Activated CD8-positive, alpha-beta memory T cell treated with anti-CD3 and anti-CD28 coated beads for 24 hours (primary cell): ENCODE measurements at regions not wholly inside any gene's neighbourhood (a gene's known extent, or its start where the extent isn't known, plus 50 kb on each side); places are given as distances from the start of the nearest gene placed in this dataset.

Source experiments
- DNase-seq: peaks from one replicate; pipeline ENCODE4 v3.0.0-alpha.2; 2020

- DNase-seq = no peak
Observed at GRCh38 chr1:229070168-229070567, 200.7 kb upstream of the RAB4A start.

DNA sequence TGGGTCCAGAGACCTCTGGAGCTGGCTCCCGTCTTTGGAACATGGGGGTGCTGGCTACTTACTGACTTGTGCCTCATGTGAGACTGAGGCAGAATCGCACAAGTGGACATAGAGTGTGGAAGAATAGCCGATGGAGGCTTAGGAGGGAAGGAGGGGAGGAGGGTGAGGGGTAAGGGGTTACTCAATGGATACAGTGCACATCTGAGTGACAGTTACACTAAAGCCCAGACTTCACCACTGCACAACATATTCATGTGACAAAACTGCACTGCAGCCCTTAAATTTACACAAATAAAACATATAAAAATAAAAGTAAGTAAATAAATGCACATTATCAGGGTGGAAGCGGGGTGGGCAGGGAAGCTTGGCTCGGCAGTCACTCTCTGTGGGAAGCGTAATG is 197.7 kb upstream of the RAB4A start:
- DNase-seq = no peak

GRCh38 chr1:229075217-229075616 is 195.7 kb upstream of the RAB4A start:
- no peak for DNase-seq

DNA sequence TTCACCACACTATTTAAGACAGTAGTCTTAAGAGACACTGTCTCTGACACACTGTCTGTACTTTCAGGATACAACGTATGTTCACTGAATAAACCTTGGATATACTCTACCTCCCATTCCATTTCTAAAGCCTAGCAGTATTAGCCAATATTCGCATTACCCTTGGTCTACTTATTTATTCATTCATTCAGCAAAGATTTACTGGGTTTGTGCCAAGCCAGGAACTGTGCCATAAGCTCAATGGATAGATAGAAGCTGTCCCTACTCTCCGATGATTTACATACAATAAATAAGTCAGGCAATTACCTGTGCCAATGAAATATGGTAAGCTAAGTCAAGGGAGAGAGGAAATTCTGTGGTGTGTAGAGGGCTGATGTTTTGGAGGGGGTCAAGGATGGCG is 195.2 kb upstream of the RAB4A start:
- no peak for DNase-seq

DNA sequence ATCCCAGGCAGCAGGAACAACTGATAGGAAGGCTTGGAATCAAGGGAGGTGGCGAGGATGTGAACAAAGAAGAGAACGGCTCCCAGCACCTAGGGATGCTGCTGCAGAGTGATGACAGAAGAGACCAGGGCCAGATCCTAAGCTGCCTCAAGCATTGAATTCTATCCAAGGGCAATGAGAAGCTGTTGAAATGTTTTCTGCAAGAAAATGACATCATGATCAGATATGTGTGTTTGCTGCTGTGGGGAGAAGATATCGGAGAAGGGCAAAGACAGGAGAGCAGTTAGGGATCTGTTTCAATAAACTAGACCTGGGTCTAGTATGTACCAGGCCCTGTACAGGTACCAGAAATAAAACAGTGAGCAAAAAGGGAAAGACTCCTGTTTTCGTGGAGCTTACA is 194.7 kb upstream of the RAB4A start:
- no peak for DNase-seq

DNA sequence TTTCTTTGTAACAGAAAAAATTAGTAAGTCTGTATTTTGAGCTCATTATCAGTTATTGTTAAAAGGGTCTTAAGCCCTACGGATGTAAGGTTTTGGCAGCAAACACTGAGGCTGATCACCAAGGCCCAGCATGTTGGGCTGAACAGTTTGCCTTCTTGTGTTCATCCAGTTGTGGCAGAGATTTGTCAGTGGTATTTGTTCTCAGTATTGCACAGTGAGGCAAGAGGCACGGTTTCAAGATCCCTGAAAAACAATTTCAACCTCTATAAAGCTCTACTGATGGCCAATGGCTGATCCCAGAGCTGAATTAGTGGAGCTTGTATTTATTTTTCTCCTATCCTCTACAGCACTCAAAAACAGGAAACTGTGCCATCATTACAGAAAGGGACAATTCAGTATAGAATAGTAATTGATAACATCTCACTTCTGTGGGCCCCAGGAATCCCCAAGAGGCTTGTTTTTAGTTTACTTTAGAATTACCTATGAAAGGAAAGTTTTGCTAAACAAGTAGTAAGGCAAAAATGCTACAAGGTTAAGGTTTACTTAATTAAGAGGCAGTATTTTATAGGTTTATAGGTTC is 191.8 kb upstream of the RAB4A start:
- DNase-seq = no peak

- no peak for DNase-seq
Observed at GRCh38 chr1:229080361-229080760, 190.6 kb upstream of the RAB4A start.

DNA sequence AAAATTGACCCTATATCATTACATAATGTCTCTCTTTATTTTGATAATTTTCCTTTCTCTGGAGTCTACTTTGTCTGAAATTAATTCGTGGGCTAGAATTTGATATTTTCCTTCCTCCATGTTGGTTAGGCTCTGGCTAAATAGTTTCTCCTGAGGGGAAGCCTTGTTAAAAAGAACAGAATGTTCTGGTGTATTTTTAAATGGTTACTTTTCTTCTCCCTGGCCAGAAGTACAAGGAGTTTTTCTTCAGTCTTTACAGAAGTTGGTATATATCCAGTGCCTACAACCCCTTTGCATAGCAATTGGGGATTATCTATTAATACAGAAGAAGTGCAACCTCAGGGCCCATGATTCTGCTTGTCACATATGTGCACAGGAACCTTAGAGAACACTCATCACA is 185.6 kb upstream of the RAB4A start:
- no peak for DNase-seq

GRCh38 chr1:229086091-229086490 is 184.8 kb upstream of the RAB4A start:
- DNase-seq = no peak

- no peak for DNase-seq
Observed at GRCh38 chr1:229086686-229087085, 184.2 kb upstream of the RAB4A start.

- DNase-seq = no peak
Observed at GRCh38 chr1:229087339-229087738, 183.6 kb upstream of the RAB4A start.

DNA sequence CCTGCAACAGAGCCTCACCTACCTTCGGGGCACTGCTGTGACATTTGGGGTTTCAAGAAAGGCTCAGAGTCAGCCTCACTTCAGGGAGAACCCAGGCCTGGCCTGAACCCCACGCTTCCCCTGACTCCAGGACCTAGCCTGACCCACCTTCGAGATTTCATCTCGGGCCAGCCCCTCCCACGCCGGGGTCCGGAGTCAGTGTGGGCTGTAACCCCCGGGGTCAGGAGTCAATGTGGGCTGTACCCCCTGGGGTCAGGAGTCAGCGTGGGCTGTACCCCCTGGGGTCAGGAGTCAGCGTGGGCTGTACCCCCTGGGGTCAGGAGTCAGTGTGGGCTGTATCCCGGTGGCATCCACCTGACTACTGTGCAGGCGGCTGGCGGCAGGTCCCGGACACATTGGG is 183.0 kb upstream of the RAB4A start:
- DNase-seq = no peak

GRCh38 chr1:229088711-229089110 is 182.2 kb upstream of the RAB4A start:
- DNase-seq = no peak

DNA sequence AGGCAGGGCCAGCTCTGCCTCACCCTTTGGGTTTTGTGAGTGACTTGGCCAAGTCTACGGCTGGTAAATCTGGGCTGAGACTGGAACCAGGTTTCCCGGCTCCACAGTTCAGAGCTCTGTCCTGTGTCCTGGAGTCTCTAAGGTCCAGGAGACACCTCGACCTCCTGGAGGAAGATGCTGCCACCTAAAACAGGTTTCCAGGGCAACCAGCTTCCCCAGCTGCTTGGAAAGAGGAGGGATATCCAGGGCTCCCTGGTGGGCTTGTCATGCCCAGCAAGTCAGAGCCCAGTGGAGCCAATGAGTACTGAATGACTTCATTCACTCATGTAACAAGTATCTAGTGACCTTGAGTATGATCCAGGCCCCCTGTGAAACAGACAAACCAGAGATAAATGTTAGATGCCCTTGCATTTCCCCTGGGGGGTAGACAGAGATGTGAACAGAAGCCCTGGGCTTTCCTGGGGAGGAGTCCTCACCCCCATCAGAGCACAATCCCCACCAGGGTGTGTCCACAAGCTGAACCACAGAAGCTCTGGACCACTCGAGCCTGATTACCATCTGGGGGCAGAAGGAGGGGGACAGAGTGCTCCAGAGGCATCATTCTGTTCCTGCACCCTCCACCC is 181.2 kb upstream of the RAB4A start:
- no peak for DNase-seq

- no peak for DNase-seq
Observed at GRCh38 chr1:229091721-229092136, 179.2 kb upstream of the RAB4A start.

DNA sequence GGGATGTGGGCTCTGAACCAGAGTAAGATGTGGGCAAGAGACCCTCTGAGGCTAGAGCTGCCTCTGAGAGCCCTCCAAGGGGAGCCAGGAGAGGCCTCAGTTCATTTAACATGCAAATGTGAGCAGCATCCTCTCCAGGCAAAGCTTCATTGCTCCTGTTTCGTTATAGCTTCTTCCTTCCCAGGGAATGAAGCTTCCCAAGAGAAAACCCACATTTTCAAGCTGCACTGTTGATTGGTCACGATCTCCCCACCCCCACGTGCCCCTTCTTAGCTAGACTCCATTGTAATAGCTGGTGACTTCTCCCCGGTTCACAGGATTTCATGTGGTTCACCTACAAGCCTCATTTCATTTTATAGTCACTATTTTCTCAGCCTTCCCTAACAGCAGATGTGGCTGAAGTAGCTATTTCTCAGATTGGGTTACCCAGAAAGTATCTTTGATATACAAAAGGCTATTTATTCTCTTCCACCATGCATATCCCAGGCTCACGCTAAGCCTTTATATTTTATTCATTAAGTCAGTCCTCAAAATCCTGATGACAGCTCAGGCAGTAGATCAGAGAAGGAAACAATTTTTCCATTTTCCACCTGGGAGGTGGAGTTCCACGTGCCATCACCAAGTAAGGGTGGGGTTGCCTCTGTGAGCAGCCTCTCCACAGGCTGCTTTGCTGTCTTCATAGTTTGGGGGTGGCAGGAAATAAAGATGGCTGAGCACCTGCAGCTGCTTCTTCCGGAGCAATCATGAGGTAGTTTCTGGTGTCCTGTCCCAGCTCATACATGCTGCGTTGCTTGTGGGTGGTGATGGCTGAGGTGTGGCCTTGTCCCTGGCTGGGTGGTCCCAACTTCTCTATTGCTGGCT is 178.3 kb upstream of the RAB4A start:
- no peak for DNase-seq

DNA sequence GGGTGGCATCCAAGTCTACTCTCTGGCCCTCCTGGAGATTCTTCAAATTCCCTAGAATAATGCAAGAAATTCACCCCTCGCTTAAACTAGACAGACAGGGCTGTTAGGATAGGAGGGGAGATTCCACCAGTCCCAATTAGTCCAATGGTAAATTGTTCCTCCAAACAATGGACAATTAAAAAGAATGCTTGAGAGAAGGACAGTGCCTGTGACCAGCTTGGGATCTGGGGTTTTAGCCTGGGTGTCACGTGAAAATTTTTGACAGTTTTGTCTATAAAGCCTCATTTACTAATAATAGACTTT is 177.7 kb upstream of the RAB4A start:
- DNase-seq = no peak

GRCh38 chr1:229093609-229094336 is 177.1 kb upstream of the RAB4A start:
- no peak for DNase-seq

- no peak for DNase-seq
Observed at GRCh38 chr1:229094476-229095311, 176.2 kb upstream of the RAB4A start.

DNA sequence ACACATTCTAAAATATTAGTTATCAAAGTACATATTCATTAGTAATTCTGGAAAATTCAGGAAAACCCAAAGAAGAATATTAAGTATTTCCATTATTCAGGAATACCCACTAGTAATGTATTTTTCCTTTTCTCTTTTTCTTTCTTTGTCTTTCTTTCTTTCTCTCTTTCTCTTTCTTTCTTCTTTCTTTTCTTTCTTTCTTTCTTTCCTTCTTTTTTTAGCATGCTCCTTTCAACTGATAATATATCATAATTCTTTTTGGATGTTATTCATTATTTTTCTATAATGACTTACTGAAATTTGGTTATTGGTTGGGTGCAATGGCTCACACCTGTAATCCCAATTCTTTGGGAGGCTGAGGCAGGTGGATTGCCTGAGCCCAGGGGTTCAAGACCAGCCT is 175.6 kb upstream of the RAB4A start:
- no peak for DNase-seq

GRCh38 chr1:229097356-229097755 is 173.6 kb upstream of the RAB4A start:
- DNase-seq = no peak

DNA sequence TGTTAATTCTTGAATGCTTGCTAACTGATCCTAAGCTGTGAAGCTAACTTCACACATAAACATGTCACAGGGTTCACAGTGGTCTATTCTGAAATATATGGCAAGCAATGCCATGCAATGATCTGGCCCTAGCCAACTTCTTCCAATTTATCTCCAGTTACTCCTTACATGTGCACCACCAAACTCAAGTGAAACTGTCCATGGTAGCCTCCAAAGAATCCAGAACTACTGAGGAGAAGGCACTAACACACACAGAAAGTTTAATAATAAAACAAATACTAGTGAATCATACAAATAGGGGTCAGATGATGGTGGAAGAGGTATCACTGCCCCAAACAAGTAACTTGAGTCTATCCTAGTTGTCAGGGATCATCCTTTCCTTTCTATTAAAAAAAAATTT is 172.6 kb upstream of the RAB4A start:
- no peak for DNase-seq
